Gastroesophageal sphincter (tissue), 4 donors: ENCODE measurements at regions not wholly inside any gene's neighbourhood (a gene's known extent, or its start where the extent isn't known, plus 50 kb on each side); places are given as distances from the start of the nearest gene placed in this dataset.

ENCODE experiments used
- ATAC-seq: fragments of 150-250 bp; one replicate; pipeline ENCODE4 v1.9.1; 2016; ENCODE audit warnings: mild to moderate bottlenecking, moderate library complexity
- H3K27ac ChIP-seq, 4 donors: fragments of 200-600 bp; sonication (generic) in 3 of 4; 1 replicate in 3 of 4; 2 replicates in 1 of 4; pipeline ENCODE4 v1.5.1; 2016 to 2019
- H3K27me3 ChIP-seq: fragments of 200-600 bp; sonication (generic); one replicate; pipeline ENCODE4 v1.5.1; 2019
- H3K36me3 ChIP-seq, 2 donors: fragments of 200-600 bp; sonication (generic); one replicate each; pipeline ENCODE4 v1.5.1; 2019; ENCODE audit warnings: control low read depth in 1 of 2
- H3K4me1 ChIP-seq, 3 donors: fragments of 200-600 bp; sonication (generic); 1 replicate in 2 of 3; 2 replicates in 1 of 3; pipeline ENCODE4 v1.5.1; 2016 to 2019; ENCODE audit warnings: control low read depth in 2 of 3
- H3K4me3 ChIP-seq, 2 donors: fragments of 200-600 bp; sonication (generic); one replicate each; pipeline ENCODE4 v1.5.1; 2019; ENCODE audit warnings: mild to moderate bottlenecking in 1 of 2, moderate library complexity in 1 of 2
- H3K9me3 ChIP-seq, 3 donors: fragments of 200-600 bp; sonication (generic); one replicate each; pipeline ENCODE4 v1.5.1; 2017 to 2019; ENCODE audit warnings: control low read depth in 2 of 3
- CTCF ChIP-seq, 4 experiments: fragments of 200-600 bp in 2 of 4; fragments of 450-650 bp in 2 of 4; sonication (generic) in 1 of 4; IDR thresholded peaks; one replicate each; pipeline ENCODE4 v1.5.1; 2017 to 2019; ENCODE audit warnings: antibody characterized with exemption in 4 of 4, mild to moderate bottlenecking in 2 of 4, moderate library complexity in 2 of 4
- EP300 ChIP-seq: sonication (generic); formaldehyde crosslinking; IDR thresholded peaks from one replicate; pipeline ENCODE4 v1.6.1; 2017; ENCODE audit warnings: antibody characterized with exemption, mild to moderate bottlenecking
- POLR2A ChIP-seq, 2 donors: fragments of 450-650 bp; IDR thresholded peaks; one replicate each; pipeline ENCODE4 v1.6.1; 2017; ENCODE audit warnings: antibody characterized with exemption in 2 of 2, mild to moderate bottlenecking in 2 of 2, moderate library complexity in 1 of 2
- POLR2AphosphoS5 ChIP-seq: sonication (generic); formaldehyde crosslinking; IDR thresholded peaks from one replicate; pipeline ENCODE4 v1.6.1; 2017; ENCODE audit warnings: antibody characterized with exemption
- WGBS, 2 donors: methylation state at CpG; one replicate each; pipeline ENCODE4 v1.1.5; 2018; ENCODE audit warnings: low coverage in 1 of 2; 5-methylcytosine and 5-hydroxymethylcytosine counted together

- Histone ChIP-seq H3K36me3 (no peaks in the 10 kb centered on the region), H3K27ac (no peak overlapping the region), H3K4me1 (no peaks in the 10 kb centered on the region), H3K27me3 (no peaks in the 10 kb centered on the region), H3K4me3 (no peak overlapping the region), H3K9me3 (peaks cover 0 to 8% (median 0%) of the 10 kb centered on the region in 3 donors)
- no peak for ATAC-seq
- WGBS, 2 donors, result 33% methylated on average over 1 of the region's 1 CpG
- TF ChIP-seq CTCF (IDR thresholded peaks at IDR 0.05) (no peak), EP300 (no peak), POLR2A (IDR thresholded peaks at IDR 0.05) (no peak), POLR2AphosphoS5 (no peak)
Observed at GRCh38 chr1:104726917-104727316, 977.2 kb downstream of the AMY1C start.

- Histone ChIP-seq H3K27me3 (no peaks in the 10 kb centered on the region), H3K27ac (no peak overlapping the region), H3K4me3 (no peak overlapping the region), H3K9me3 (no peaks in the 10 kb centered on the region), H3K36me3 (no peaks in the 10 kb centered on the region), H3K4me1 (no peaks in the 10 kb centered on the region)
- TF ChIP-seq CTCF (IDR thresholded peaks at IDR 0.05) (no peak), EP300 (no peak), POLR2A (IDR thresholded peaks at IDR 0.05) (no peak), POLR2AphosphoS5 (no peak)
- WGBS, 2 donors, result 89 to 100% methylated on average over 1 of the region's 1 CpG
- no peak for ATAC-seq
Observed at GRCh38 chr1:104733866-104734265, 984.2 kb downstream of the AMY1C start.

GRCh38 chr1:104745875-104746274 lies 996.2 kb downstream of the AMY1C start:
- ATAC-seq, result no peak
- H3K4me3 ChIP-seq, result no peak overlapping the region
- H3K27ac ChIP-seq, result no peak overlapping the region
- no peaks in the 10 kb centered on the region for H3K9me3 ChIP-seq
- TF ChIP-seq CTCF (IDR thresholded peaks at IDR 0.05) (no peak), POLR2AphosphoS5 (no peak), POLR2A (IDR thresholded peaks at IDR 0.05) (no peak), EP300 (no peak)
- H3K4me1 ChIP-seq, result no peaks in the 10 kb centered on the region
- 50 to 62% methylated on average over 2 of the region's 2 CpGs for WGBS, 2 donors
- H3K36me3 ChIP-seq, result no peaks in the 10 kb centered on the region
- no peaks in the 10 kb centered on the region for H3K27me3 ChIP-seq

GRCh38 chr1:104746994-104747393 lies 997.3 kb downstream of the AMY1C start:
- Histone ChIP-seq H3K4me3 (no peak overlapping the region), H3K27me3 (no peaks in the 10 kb centered on the region), H3K4me1 (no peaks in the 10 kb centered on the region), H3K27ac (no peak overlapping the region), H3K36me3 (no peaks in the 10 kb centered on the region), H3K9me3 (no peaks in the 10 kb centered on the region)
- TF ChIP-seq EP300 (no peak), POLR2AphosphoS5 (no peak), POLR2A (IDR thresholded peaks at IDR 0.05) (no peak), CTCF (IDR thresholded peaks at IDR 0.05) (no peak)
- ATAC-seq, result no peak
- WGBS, 2 donors, result 41 to 44% methylated on average over 2 of the region's 2 CpGs

GRCh38 chr1:104760017-104760416 lies 1010.3 kb downstream of the AMY1C start:
- TF ChIP-seq EP300 (no peak), POLR2AphosphoS5 (no peak), POLR2A (IDR thresholded peaks at IDR 0.05) (no peak), CTCF (IDR thresholded peaks at IDR 0.05) (no peak)
- ATAC-seq, result no peak
- H3K27me3 ChIP-seq, result no peaks in the 10 kb centered on the region
- no peaks in the 10 kb centered on the region for H3K4me1 ChIP-seq
- no peaks in the 10 kb centered on the region for H3K36me3 ChIP-seq
- H3K4me3 ChIP-seq, result no peak overlapping the region
- no peaks in the 10 kb centered on the region for H3K9me3 ChIP-seq
- H3K27ac ChIP-seq, result no peak overlapping the region
